ENCODE measurements at regions not wholly inside any gene's neighbourhood (a gene's known extent, or its start where the extent isn't known, plus 50 kb on each side); places are given as distances from the start of the nearest gene placed in this dataset.

- no peak overlapping the region for H2AFZ ChIP-seq (ENCODE audit: control insufficient read depth, low read depth, low read length)
- H3K36me3 ChIP-seq (ENCODE audit: control insufficient read depth in 2 of 2, insufficient read depth in 2 of 2, low read length in 1 of 2): no peaks in the 10 kb centered on the region; a peak in 1 of 4 replicates
- peak overlapping the region; percentile 83 for H3K4me2 ChIP-seq (ENCODE audit: control insufficient read depth, insufficient read depth)
- CTCF ChIA-PET: no interaction called here
- no peak for TF ChIP-seq ZBTB11 (CRISPR knock-in tag; IDR thresholded peaks at IDR 0.05)
- no peak for TF ChIP-seq MYC (IDR thresholded peaks at IDR 0.05; ENCODE audit: insufficient read depth, insufficient read length, insufficient replicate concordance, low read length, severe bottlenecking)
- TF ChIP-seq MTA2 (IDR thresholded peaks at IDR 0.05; ENCODE audit: low read depth): peak; percentile 78
- no peak for TF ChIP-seq STAT3 (IDR thresholded peaks at IDR 0.05; ENCODE audit: low read depth, low read length)
- TF ChIP-seq TCF3 (IDR thresholded peaks at IDR 0.05; ENCODE audit: borderline replicate concordance, insufficient read depth, low read depth, low read length): no peak
- TF ChIP-seq IRF3 (IDR thresholded peaks at IDR 0.05): no peak
- TF ChIP-seq ASH2L (IDR thresholded peaks at IDR 0.05; ENCODE audit: borderline replicate concordance, low read depth): no peak
- peak; percentile 20 for TF ChIP-seq MEF2B (IDR thresholded peaks at IDR 0.05; ENCODE audit: partially characterized antibody, poor library complexity, severe bottlenecking)
- no peak for TF ChIP-seq RAD21 (IDR thresholded peaks at IDR 0.05; ENCODE audit: insufficient read depth, low read depth, low read length)
- 0 out of 2 replicates have a peak, but pooled peaks have one; percentile 18 for TF ChIP-seq NR2F1 (conservative IDR thresholded peaks at IDR 0.05)
- SMC1A ChIA-PET (ENCODE audit: uncharacterized antibody, unreplicated experiment): interaction anchor here (1.3 to 9.3 kb wide), 2 partner anchors 11 to 19 kb away, joined by 5 to 96 read pairs; a partner anchor contains a TSS
- peaks cover 32% of the 10 kb centered on the region for H3K79me2 ChIP-seq (ENCODE audit: control insufficient read depth, insufficient read depth, low read length)
- intact Hi-C loops (cut with micrococcal nuclease; ENCODE audit: unreplicated experiment): no loop called here
- no peaks in the 10 kb centered on the region for H3K27me3 ChIP-seq (replicated peaks in 1 of 2; ENCODE audit: control insufficient read depth in 2 of 2, insufficient read depth in 2 of 2, low read length in 1 of 2)
- H3K27ac ChIP-seq (ENCODE audit: control insufficient read depth, insufficient read depth): peak overlapping the region; percentile 94
- no peak for ATAC-seq
- in situ Hi-C loops (cut with MboI): no loop called here
- POLR2A ChIA-PET: interaction anchor here (1.0 to 5.3 kb wide), 4 partner anchors 8 to 934 kb away, joined by 4 to 62 read pairs (median 10); a partner anchor contains a TSS
- DNase-seq (ENCODE audit: low read depth, low spot score): no peak
- no peak for FAIRE-seq
- H3K9me3 ChIP-seq (replicated peaks; ENCODE audit: control insufficient read depth, insufficient read depth, low read length): no peaks in the 10 kb centered on the region
- 91% methylated on average over 3 of the region's 3 CpGs for WGBS (ENCODE audit: insufficient coverage, insufficient replicate concordance, low lambda C conversion rate, missing lambda C conversion rate)
- no TSS peak for BruUV-seq (replicated peaks)
- RAD21 ChIA-PET (ENCODE audit: unreplicated experiment): interaction anchor here (1.0 to 5.7 kb wide), 3 partner anchors 8 to 702 kb away, joined by 3 to 40 read pairs (median 4); a partner anchor contains a TSS
- H4K20me1 ChIP-seq (ENCODE audit: control insufficient read depth, insufficient read depth): no peaks in the 10 kb centered on the region
- H3K4me1 ChIP-seq (ENCODE audit: control insufficient read depth, insufficient read depth, low read length): peaks cover 22% of the 10 kb centered on the region; the same call in 1 of the 2 replicates
- no peak overlapping the region for H3K4me3 ChIP-seq
- peak overlapping the region; percentile 11; the same call in 1 of the 2 replicates for H3K9ac ChIP-seq (ENCODE audit: control insufficient read depth, insufficient read depth, low read length)
Measured at GRCh38 chr6:27135087-27135657, 112.3 kb upstream of the PRSS16 start.
